Right lobe of liver (tissue), 4 donors: ENCODE measurements at regions not wholly inside any gene's neighbourhood (a gene's known extent, or its start where the extent isn't known, plus 50 kb on each side); places are given as distances from the start of the nearest gene placed in this dataset.

Experiments
- CTCF ChIP-seq, 4 donors: fragments of 200-600 bp in 3 of 4; fragments of 450-650 bp in 1 of 4; IDR thresholded peaks; one replicate each; pipeline versions ENCODE4 v1.5.1 to v1.8.0; 2016 to 2022; ENCODE audit warnings: antibody characterized with exemption in 4 of 4, mild to moderate bottlenecking in 2 of 4
- POLR2A ChIP-seq: fragments of 450-650 bp; IDR thresholded peaks from one replicate; pipeline ENCODE4 v1.6.1; 2017; ENCODE audit warnings: antibody characterized with exemption, mild to moderate bottlenecking
- donor health status: DM: no; HTN: no; CAD: no.
- donor health status: DM: no; HTN: no; CAD: no.
- donor health status: DM: no; HTN: yes; CAD: no.

GRCh38 chr3:32623532-32623931 lies 52.9 kb upstream of the DYNC1LI1 start:
- TF ChIP-seq CTCF (IDR thresholded peaks at IDR 0.05) (no peak), POLR2A (no peak)
